Stimulated activated CD4-positive, alpha-beta T cell treated with anti-CD3 and anti-CD28 coated beads, Interleukin-15, amount 100 ng/mL, for 24 hours (primary cell): ENCODE measurements at regions not wholly inside any gene's neighbourhood (a gene's known extent, or its start where the extent isn't known, plus 50 kb on each side); places are given as distances from the start of the nearest gene placed in this dataset.
A peak's percentile ranks its signal among the peaks of the same experiment; 100 is the strongest.
"Not testable (repeated sequence)": the region's sequence is repeated elsewhere in the genome, so short reads cannot be mapped to it uniquely, and the experiment has no call there.

Source experiments
- DNase-seq: peaks from one replicate; pipeline ENCODE4 v3.0.0-alpha.2; 2020

DNA sequence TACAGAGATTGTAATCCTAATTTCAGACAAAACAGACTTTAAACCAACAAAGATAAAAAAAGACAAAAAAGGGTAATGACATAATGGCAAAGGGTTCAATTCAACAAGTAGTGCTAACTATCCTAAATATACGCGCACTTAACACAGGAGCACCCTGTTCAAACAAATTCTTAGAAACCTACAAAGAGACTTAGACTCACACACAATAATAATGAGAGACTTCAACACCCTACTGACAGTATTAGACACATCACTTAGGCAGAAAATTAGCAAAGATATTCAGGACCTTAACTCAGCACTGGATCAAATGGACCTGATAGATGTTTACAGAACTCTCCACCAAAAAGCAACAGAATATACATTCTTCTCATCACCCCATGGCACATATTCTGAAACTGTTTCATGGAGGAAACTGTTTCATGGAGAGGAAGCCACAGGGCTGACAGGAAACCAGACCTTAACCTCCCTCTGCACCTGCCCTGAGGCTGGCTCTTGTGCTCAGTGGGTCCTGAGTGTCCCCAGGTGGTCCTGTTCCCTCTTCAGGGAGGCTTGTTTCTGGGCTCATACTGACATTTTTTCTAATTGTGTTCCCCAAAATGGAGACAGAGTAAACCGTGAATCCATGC, 54.7 kb downstream of the OR4M2 start:
- DNase-seq = not testable (repeated sequence)

DNA sequence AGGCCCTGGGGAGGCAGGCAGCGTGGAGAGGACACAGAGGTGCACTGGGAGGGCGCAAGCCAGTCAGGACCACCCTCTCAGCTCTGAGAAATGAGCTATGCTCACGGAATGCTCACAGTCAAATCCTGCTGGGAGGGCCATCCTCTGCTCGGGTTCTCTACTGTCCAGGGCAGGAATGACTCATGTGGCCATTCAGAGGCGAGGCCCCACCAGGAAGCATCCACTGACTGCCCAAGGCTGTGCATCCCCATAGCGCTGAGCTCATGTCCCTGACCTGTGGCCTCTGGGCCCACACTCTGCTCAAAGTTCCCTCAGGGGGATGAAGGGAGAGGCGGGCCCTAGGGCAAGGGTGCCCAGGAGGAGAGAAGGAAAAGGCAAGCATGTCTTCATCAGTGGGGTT, 57.2 kb downstream of the OR4M2 start:
- DNase-seq = not testable (repeated sequence)

DNA sequence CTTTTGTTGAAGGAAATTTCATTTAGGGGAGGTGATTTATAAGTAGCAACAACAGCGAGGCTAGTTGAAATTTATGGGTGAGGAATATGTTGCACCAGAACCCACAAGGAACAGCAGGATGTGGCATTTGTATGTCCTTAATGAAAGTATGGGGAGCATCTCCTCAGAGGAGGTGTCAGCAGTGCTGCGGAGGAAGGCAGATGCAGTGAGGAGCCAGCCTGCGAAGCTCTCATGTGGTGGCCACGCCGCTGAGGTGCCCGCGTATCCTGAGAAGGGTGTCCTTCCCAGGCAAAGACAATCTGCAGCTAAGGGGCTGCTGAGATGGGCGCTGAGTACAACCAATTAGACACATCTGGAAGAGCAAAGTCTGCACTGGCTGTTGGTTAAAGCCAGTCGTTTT, 60.8 kb downstream of the OR4M2 start:
- DNase-seq = not testable (repeated sequence)

DNA sequence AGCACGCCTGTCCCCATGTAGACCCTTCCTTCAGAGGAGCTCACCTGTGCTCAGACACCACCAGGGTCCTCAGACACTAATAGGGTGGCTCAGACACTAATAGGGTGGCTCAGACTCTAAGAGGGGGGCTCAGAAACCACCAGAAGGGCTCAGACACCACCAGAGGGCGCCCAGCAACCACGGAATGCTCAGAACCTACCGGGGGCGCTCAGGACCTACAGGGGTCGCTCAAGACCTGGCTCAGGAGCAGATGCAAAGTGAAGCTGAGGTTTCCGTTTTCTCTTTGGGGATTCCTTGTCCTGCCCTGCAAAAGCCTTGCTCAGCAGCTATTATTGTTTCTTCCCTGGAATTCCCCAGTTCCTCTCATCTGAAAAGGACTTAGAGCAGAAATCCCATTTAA, 67.8 kb downstream of the OR4M2 start:
- DNase-seq = not testable (repeated sequence)

DNA sequence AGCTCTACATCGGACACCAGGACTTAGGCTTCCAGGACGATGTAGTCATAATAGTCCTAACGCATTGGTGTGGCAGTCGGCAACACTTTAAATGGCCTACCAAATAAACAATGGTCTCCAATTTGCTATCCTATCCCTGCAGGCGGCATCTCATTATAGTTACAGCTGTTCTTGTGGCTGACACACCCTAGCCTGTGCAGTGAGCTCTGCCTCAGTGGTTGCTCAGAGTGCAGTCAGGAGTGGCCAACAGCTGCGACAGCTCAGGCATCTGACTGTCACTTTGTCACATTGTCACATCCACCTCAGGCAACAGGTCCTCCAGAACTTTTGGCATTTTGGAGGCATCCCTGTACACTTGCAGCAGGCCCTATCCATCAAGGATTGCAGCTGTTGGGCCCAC, 77.9 kb downstream of the OR4M2 start:
- not testable (repeated sequence) for DNase-seq

DNA sequence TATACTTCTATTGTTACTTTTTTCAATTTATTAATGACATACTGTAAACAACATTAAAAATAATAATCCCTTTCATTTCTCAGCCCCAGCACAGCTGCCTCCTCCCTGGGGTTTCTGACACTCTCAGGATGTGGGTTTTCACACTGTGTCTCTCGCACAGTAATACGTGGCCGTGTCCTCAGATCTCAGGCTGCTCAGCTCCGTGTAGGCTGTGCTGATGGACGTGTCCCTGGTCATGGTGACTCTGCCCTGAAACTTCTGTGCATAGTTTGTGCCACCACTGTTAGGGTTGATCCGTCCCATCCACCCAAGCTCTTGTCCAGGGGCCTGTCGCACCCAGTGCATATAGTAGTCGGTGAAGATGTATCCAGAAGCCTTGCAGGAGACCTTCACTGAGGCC, 80.0 kb downstream of the OR4M2 start:
- DNase-seq = not testable (repeated sequence)

DNA sequence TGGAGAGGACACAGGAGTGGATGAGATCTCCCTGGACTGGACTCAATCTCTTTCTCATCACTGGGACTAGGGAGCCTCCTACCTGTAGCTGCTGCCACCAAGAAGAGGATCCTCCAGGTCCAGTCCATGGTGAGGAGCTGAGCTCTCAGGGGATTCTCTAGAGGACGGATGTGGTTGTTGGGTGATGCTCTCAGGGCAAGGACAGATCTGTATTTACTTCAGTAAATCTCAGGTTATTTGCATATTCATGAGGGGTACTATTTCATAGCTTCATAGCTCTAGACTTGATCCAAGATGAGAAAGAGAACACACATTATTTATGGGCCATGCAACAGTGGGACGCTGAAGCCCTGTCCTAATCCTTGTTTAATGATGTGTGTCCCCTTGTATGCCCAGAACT, 80.4 kb downstream of the OR4M2 start:
- not testable (repeated sequence) for DNase-seq

DNA sequence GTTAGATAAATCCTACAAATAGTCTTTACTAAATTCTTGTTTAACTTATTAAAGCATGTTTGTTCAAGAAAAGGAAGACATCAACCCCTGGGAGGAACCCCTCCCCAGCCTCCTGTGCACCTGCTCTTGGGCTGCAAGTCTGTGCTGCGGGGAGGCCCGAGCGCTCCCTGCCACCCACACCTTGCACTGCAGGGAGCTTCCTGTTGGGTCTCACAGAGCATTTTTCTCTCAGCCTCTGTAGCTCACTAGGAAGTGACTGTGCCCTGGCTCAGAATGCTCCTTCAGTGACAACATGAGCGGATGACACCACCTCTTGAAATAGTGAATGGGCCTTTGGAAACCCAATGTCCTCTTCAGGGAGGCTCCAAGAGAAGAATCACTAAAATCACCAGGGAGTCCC, 81.1 kb downstream of the OR4M2 start:
- not testable (repeated sequence) for DNase-seq

DNA sequence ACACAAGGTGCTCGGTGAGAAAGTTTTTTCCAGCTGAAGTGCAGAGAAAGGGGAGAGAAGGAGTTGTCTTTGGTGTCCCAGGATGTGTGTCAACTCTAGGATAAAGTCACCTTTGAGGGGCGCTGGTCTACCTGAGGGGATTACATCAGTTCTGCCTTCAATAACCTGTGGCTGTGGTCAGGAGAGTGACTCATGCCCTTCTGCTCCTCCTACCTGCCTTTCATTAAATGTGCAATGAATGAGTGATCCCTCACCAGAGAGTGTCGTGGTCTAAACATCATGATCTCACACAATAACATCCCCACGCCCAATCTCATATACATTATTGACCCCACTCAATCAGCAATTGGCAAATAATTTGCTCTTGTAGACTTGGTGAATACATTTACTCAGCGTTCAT, 83.4 kb downstream of the OR4M2 start:
- DNase-seq = not testable (repeated sequence)

DNA sequence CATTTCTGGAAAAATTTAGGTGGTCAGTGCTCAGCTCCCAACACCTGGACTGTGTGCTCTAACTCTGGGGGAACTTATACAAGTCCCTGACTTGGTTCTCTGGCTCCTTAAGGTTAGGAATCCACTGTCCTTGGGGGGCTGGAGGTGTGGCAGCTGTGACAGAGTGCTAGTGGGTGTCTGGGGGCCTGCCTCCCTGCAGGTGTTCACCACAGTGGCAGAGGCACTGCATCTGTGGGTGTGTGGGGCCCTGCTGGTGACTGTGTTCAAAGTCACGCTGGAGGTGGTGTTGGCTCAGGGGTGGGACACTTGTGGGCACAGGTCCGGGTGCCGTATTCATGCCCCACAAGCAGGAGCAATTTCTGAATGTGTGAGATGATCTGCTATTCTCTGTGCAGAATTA, 87.2 kb downstream of the OR4M2 start:
- DNase-seq = peak; percentile 2

DNA sequence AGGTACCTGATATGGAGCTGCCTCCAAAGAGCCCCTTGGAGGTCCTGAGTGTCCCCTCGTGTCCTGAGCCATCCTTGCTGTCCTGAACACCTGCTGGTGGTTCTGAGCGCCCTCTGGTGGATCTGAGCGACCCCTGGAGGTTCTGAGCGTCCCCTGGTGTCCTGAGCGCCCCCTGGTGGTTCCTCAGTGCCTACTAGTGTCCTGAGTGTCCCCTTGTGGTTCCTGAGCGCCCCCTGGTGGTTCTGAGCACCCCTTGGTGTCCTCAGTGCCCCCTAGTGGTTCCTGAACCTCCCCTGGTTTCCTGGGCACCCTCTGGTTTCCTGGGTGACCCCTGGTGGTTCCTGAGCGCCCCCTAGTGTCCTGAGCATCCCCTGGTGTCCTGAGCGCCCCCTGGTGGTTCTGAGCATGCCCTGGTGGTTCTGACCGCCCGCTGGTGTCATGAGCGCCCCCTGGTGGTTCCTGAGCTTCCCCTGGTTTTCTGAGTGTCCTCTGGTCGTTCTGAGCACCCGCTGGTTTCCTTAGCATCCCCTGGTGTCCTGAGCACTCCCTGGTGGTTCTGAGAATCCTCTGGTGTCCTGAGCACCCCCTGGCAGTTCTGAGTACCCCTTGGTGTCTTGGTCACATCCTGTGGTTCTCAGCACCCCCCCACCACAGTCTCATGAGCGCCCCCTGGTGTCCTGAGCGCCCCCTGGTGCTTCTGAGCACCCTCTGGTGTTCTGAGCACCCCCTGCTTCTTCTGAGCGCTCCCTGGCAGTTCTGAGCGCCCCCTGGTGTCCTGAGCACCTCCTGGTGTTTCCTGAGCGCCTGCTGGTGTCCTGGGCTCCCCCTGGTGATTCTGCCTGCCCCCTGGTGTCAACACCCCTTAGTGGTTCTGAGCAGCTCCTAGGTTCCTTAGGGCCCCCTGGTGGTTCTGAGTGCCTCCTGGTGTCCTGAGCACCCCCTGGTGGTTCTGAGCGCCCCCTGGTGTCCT, 93.0 kb downstream of the OR4M2 start:
- not testable (repeated sequence) for DNase-seq

DNA sequence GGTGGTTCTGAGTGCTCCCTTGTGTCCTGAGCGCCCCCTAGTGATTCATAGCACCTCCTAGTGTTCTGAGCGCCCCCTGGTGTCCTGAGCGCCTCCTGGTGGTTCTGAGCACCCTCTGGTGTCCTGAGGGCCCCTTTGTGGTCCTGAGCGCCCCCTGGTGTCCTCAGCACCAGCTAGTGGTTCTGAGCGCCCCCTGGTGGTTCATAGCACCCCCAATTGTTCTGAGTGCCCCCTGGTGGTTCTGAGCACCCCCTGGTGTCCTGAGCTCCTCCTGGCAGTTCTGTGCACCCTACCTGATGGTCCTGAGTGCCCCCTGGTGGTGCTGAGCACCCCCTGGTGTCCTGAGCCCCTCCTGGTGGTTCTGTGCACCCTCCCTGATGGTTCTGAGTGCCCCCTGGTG, 93.8 kb downstream of the OR4M2 start:
- DNase-seq = not testable (repeated sequence)

DNA sequence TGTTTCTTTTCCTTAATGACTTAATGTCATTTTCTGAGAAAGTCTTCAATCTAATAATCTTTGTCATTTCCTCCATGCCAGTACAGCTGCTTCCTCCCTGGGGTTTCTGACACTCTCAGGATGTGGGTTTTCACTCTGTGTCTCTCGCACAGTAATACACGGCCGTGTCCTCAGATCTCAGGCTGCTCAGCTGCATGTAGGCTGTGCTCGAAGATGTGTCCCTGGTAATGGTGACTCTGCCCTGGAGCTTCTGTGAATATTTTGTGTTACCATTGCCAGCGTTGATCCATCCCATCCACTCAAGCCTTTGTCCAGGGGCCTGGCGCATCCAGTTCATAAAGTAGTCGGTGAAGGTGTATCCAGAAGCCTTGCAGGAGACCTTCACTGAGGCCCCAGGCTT, 97.6 kb downstream of the OR4M2 start:
- not testable (repeated sequence) for DNase-seq

DNA sequence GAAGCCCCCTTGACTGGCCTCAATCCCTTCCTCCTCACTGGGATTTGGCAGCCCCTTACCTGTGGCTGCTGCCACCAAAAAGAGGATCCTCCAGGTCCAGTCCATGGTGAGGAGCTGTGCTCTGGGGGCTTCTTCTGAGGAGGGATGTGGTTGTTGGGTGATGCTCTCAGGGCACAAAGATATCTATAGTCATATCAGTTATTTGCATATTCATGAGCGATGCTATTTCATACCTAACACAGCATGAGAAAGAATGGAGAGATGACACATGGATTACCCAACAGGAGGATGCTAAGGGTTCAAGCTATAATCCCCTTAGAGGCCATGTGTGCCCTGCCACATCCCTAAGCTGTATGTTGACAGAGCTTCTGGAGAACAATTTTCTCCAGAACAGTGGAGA, 98.1 kb downstream of the OR4M2 start:
- not testable (repeated sequence) for DNase-seq

DNA sequence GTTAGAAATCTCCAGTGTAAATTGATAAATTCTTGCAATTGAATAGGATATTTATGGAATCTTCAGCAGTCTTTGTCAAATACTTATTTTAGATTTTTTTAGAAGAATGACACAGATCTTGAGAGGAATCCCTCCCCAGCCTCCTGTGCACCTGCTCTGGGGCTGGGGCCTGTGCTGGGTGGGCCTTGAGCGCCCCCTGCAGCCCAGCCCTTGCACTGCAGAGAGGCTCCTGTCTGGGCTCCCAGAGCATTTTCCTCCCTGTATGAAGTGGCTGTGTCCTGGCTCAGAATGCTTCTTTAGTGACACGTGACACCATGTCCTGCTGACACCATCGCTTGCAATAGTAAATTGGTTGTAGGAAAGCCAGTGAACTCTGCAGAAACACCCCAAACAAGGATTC, 98.7 kb downstream of the OR4M2 start:
- not testable (repeated sequence) for DNase-seq

DNA sequence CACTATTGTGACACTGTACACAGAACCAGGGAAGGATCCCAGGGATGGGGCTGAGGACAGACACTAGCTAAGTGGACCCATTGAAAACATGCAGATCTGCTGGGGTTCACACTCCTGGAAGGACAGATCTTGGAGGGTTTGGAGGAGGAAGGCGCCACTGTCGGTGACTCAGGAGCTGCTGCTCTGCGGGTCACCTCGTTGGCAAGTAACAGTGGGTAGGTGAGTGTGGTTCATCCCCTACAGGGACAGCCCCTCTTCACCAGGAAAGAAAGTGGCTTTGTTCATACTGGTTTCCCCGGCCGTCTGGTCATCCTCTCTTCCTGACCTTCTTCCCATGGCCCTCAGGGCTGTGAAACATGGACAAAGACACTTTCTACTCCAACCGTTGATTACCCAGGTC, 100.3 kb downstream of the OR4M2 start:
- DNase-seq = not testable (repeated sequence)

DNA sequence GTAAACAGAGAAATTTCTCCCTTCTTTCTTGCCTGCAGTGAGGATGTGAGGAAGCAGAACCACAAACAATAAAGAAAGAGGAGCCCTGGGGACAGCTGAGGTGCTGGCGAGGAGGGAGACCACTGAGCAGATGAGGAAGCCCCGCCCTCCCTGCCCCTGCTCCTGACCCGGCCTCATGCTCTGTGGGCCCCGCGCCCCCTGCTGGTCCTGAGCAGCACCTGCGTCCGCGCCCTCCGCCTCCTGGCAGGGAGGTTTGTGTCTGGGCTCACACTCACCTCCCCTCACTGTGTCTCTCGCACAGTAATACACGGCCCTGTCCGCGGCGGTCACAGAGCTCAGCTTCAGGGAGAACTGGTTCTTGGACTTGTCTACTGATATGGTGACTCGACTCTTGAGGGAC, 104.4 kb downstream of the OR4M2 start:
- DNase-seq = not testable (repeated sequence)

DNA sequence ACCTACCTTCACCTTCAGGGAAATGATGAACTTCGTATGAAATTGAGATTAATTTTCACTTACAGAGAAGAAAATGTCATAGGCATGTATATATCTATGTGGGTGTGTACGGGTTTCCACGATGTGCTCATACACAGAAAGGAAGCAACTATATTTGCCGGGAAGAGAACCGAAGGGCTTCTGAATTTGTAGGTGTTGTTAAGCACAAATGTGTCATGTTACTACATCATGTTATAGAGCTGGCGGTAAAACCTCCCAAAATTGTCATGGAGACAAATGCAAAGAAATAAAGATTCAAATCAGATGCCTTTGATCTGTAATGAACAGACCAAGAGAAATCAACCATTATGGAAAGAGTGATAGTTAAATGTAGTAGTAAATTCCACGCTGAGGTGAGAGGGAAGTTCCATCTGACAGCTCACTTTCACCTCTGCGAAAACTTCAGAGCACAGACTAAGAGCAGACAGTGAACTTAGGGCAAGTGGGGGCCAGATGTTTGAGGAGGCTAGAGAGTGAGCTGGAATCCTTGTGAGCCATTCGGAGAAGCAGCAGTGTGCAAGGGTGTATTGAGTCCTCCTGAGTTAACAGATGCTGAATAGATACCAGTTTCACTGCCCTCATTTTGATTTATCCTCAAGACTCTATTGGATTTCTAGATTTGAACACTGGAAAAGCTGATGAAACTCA, 106.7 kb downstream of the OR4M2 start:
- not testable (repeated sequence) for DNase-seq

DNA sequence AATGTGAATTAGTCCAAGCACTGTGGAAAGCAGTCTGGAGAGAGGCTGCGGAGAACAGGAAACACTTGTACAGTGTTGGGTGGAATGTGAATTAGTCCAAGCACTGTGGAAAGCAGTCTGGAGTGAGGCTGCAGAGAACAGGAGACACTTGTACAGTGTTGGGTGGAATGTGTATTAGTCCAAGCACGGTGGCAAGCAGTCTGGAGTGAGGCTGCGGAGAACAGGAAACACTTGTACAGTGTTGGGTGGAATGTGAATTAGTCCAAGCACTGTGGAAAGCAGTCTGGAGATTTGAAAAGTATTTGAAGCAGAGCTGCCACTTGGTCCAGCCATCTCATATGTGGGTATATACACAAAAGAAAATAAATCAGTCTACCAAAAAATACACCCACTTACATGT, 111.5 kb downstream of the OR4M2 start:
- DNase-seq = not testable (repeated sequence)

DNA sequence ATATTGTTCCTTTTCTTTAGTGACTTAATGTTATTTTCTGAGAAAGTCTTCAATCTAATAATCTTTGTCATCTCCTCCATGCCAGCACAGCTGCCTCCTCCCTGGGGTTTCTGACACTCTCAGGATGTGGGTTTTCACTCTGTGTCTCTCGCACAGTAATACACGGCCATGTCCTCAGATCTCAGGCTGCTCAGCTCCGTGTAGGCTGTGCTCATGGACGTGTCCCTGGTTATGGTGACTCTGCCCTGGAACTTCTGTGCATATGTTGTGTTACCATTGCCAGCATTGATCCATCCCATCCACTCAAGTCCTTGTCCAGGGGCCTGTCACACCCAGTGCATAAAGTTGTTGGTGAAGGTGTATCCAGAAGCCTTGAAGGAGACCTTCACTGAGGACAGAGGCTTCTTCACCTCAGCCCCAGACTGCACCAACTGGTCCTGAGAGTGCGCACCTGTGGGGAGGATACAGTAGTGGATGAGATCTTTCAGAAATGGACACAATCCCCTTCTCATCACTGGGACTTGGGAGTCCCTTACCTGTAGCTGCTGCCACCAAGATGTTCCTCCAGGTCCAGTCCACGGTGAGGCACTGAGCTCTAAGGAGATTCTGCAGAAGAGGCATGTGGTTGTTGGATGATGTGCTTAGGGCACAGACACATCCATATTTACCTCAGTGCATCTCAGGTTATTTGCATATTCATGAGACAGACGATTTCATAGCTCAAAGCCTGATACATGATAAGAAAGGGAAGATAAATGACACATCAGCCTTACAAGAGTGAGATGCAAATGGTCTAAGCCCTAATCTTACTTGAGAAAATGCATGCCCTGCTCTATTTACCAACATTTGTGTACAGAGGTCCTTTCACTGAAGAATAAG, 114.7 kb downstream of the OR4M2 start:
- not testable (repeated sequence) for DNase-seq

DNA sequence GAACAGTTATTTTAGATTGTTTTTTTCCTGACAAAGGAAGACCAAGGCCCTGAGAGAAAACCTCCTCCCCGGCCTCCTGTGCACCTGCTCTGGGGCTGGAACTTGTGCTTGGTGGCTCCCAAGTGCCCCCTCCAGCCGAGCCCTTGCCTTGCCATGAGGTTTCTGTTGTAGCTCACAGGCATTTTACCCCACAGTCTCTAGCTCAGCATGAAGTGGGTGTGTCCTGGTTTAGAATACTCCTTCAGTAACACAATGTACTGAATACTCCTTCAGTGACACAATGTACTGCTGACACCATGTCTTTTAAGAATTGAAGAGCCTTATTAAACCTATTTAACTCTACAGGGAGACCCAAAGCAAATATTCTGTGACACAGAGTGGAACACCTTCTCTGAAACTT, 116.1 kb downstream of the OR4M2 start:
- DNase-seq = not testable (repeated sequence)

DNA sequence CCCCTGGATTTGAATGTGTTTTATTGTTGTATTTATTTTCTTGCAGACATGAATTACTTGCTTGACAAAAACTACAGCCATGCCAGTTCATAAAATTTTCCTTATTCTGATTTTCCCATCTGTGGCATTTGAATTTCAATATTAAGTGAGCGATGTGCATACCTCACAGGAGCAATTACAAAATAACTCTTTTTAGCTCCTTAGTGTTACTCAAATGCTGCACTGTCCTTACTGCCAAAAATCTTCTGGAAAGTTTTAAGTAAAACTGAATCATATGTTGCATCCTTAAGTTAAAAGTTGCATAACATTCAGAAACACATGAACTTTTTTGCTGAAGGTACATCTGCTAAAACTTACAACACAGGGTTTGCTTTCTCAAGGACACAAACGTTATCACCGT, 120.1 kb downstream of the OR4M2 start:
- not testable (repeated sequence) for DNase-seq
